Naive thymus-derived CD4-positive, alpha-beta T cell (primary cell): ENCODE measurements at regions not wholly inside any gene's neighbourhood (a gene's known extent, or its start where the extent isn't known, plus 50 kb on each side); places are given as distances from the start of the nearest gene placed in this dataset.

ENCODE experiments used
- ATAC-seq: fragments of 150-1000 bp; cut with Tn5 transposase; 2 replicates; pipeline ENCODE4 v1.10.0; 2021; ENCODE audit warnings: mild to moderate bottlenecking, moderate library complexity
- CTCF ChIA-PET: fragments of 350-600 bp; sonication (Branson Sonifier 250); formaldehyde crosslinking; loops from one replicate; lab custom pipeline; 2021; ENCODE audit warnings: antibody characterized with exemption; lab: Charles Lee
- POLR2A ChIA-PET: fragments of 350-600 bp; sonication (Branson Sonifier 250); formaldehyde crosslinking; loops from one replicate; lab custom pipeline; 2021; ENCODE audit warnings: antibody characterized with exemption, inconsistent platforms; lab: Charles Lee
- DNase-seq, 9 donors: peaks; one replicate each; pipeline versions ENCODE4 v3.0.0 to v3.0.0-alpha.2; 2020 to 2022; ENCODE audit warnings: mixed read lengths in 1 of 9
- H3K27ac ChIP-seq: one replicate; pipeline ENCODE4 v1.7.0; 2013; ENCODE audit warnings: mild to moderate bottlenecking, low read depth, low read length, moderate library complexity
- H3K27me3 ChIP-seq, 2 donors: one replicate each; pipeline ENCODE4 v1.7.0; 2013; ENCODE audit warnings: low read length in 2 of 2, mild to moderate bottlenecking in 2 of 2, moderate library complexity in 2 of 2; ENCODE audit not compliant: control insufficient read depth in 2 of 2, insufficient read depth in 2 of 2
- H3K36me3 ChIP-seq, 3 experiments: 1 replicate in 2 of 3; 2 replicates in 1 of 3; pipeline ENCODE4 v1.7.0; 2013; ENCODE audit warnings: low read length in 3 of 3, mild to moderate bottlenecking in 3 of 3, moderate library complexity in 1 of 3; ENCODE audit not compliant: insufficient read depth in 3 of 3, control insufficient read depth in 2 of 3
- H3K4me1 ChIP-seq, 2 donors: one replicate each; pipeline ENCODE4 v1.7.0; 2013; ENCODE audit warnings: low read length in 2 of 2, mild to moderate bottlenecking in 2 of 2, moderate library complexity in 1 of 2; ENCODE audit not compliant: control insufficient read depth in 2 of 2, insufficient read depth in 2 of 2
- H3K4me3 ChIP-seq: 2 replicates; pipeline ENCODE4 v1.7.0; 2013; ENCODE audit warnings: mild to moderate bottlenecking, low read length
- H3K9me3 ChIP-seq, 3 experiments: 1 replicate in 2 of 3; 2 replicates in 1 of 3; pipeline ENCODE4 v1.7.0; 2013; ENCODE audit warnings: low read length in 3 of 3; ENCODE audit not compliant: control insufficient read depth in 2 of 3
- H3K27ac Mint-ChIP-seq, 9 donors: one replicate each; pipeline ENCODE4 v1.8.0; 2020 to 2022; ENCODE audit warnings: mixed read lengths in 9 of 9, mild to moderate bottlenecking in 8 of 9, moderate library complexity in 5 of 9, inconsistent platforms in 2 of 9
- H3K27me3 Mint-ChIP-seq, 5 donors: one replicate each; pipeline ENCODE4 v1.8.0; 2021 to 2022; ENCODE audit warnings: mixed read lengths in 5 of 5, mild to moderate bottlenecking in 1 of 5
- H3K36me3 Mint-ChIP-seq, 5 donors: one replicate each; pipeline ENCODE4 v1.8.0; 2020 to 2022; ENCODE audit warnings: mixed read lengths in 5 of 5, mild to moderate bottlenecking in 3 of 5, inconsistent platforms in 1 of 5
- H3K4me1 Mint-ChIP-seq, 7 donors: one replicate each; pipeline ENCODE4 v1.8.0; 2020 to 2022; ENCODE audit warnings: mixed read lengths in 7 of 7, mild to moderate bottlenecking in 3 of 7, inconsistent platforms in 1 of 7
- H3K4me3 Mint-ChIP-seq, 10 donors: one replicate each; pipeline ENCODE4 v1.8.0; 2020 to 2022; ENCODE audit warnings: mild to moderate bottlenecking in 10 of 10, mixed read lengths in 10 of 10, moderate library complexity in 6 of 10, inconsistent platforms in 2 of 10
- H3K9me3 Mint-ChIP-seq, 11 donors: one replicate each; pipeline ENCODE4 v1.8.0; 2020 to 2022; ENCODE audit warnings: mixed read lengths in 11 of 11, mild to moderate bottlenecking in 4 of 11, inconsistent platforms in 1 of 11, moderate library complexity in 1 of 11
- intact Hi-C, 2 donors: fragments of 100-400 bp; cut with micrococcal nuclease; formaldehyde crosslinking; loops; one replicate each; pipeline ENCODE4 v1.15.1; 2023

- no peak for ATAC-seq
- Mint-ChIP-seq H3K27me3 (peaks cover 0 to 27% (median 9%) of the 10 kb centered on the region in 5 donors), H3K27ac (no peak overlapping the region), H3K36me3 (no peaks in the 10 kb centered on the region), H3K4me1 (no peaks in the 10 kb centered on the region), H3K9me3 (peaks cover 5 to 43% (median 22%) of the 10 kb centered on the region in 11 donors), H3K4me3 (no peak overlapping the region)
- no peaks in the 10 kb centered on the region for H3K27me3 ChIP-seq
- intact Hi-C loops: no loop called here
- no peak overlapping the region for H3K4me3 ChIP-seq
- no peaks in the 10 kb centered on the region for H3K4me1 ChIP-seq
- no peak for DNase-seq
- H3K27ac ChIP-seq: no peak overlapping the region
- no peaks in the 10 kb centered on the region for H3K36me3 ChIP-seq
- POLR2A ChIA-PET: no interaction called here
- peaks cover 0 to 4% (median 0%) of the 10 kb centered on the region in 3 experiments for H3K9me3 ChIP-seq
- CTCF ChIA-PET: no interaction called here
Measured at GRCh38 chr1:4207842-4208692, 308.0 kb upstream of the C1orf174 start.

DNA sequence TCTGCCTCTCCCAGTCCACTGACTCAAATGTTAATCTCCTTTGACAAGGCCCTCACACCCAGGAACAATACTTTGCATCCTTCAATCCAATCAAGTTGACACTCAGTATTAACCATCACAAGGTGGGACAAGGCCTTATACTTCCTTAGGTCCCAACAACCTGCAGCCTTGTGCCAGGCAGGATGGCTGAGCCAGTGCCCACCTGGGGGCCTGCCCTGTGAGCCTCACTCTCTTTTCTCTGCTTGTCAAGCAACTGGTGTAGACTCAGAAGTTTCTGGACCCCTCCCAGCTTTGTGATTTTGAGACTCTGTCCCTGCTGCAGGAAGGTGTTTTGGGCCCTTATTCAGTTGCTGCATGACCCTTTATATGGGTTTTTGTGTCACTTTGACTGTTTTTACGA lies 310.0 kb upstream of the C1orf174 start:
- ChIA-PET CTCF (no interaction called here), POLR2A (no interaction called here)
- H3K27me3 Mint-ChIP-seq: peaks cover 0 to 18% (median 9%) of the 10 kb centered on the region in 5 donors
- peaks cover 3 to 30% (median 9%) of the 10 kb centered on the region in 11 donors for H3K9me3 Mint-ChIP-seq
- no peak for ATAC-seq
- H3K27me3 ChIP-seq: no peaks in the 10 kb centered on the region
- no peak overlapping the region for H3K27ac Mint-ChIP-seq
- no peak for DNase-seq
- H3K4me1 Mint-ChIP-seq: no peaks in the 10 kb centered on the region
- intact Hi-C loops: no loop called here
- no peaks in the 10 kb centered on the region for H3K36me3 Mint-ChIP-seq
- H3K4me1 ChIP-seq: no peaks in the 10 kb centered on the region
- peaks cover 0 to 4% (median 0%) of the 10 kb centered on the region in 3 experiments for H3K9me3 ChIP-seq
- H3K4me3 ChIP-seq: no peak overlapping the region
- no peaks in the 10 kb centered on the region for H3K36me3 ChIP-seq
- no peak overlapping the region for H3K27ac ChIP-seq
- H3K4me3 Mint-ChIP-seq: no peak overlapping the region

DNA sequence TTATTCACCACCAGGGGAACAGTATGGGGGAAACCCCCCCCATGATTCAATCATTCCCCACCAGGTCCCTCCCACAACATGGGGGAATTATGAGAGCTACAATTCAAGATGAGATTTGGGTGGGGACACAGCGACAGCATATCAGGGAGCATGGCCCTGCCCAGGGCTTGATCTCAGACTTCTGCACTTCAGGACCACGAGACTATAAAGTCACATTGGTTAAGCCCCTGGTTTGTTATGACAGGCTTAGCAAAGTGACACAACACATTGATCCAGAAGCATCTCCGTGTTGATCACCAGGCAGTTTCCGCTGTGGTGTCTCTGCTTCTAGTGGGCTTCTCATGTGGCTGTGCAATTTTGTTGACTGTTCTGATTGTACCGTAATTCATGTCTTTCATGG lies 312.7 kb upstream of the C1orf174 start:
- Mint-ChIP-seq H3K27me3 (peaks cover 0 to 31% (median 21%) of the 10 kb centered on the region in 5 donors), H3K9me3 (peaks cover 0 to 8% (median 0%) of the 10 kb centered on the region in 11 donors), H3K4me3 (no peak overlapping the region), H3K27ac (no peak overlapping the region), H3K36me3 (no peaks in the 10 kb centered on the region), H3K4me1 (no peaks in the 10 kb centered on the region)
- ChIA-PET CTCF (no interaction called here), POLR2A (no interaction called here)
- Histone ChIP-seq H3K36me3 (no peaks in the 10 kb centered on the region), H3K4me1 (no peaks in the 10 kb centered on the region), H3K9me3 (no peaks in the 10 kb centered on the region), H3K4me3 (no peak overlapping the region), H3K27ac (no peak overlapping the region), H3K27me3 (no peaks in the 10 kb centered on the region)
- no peak for ATAC-seq
- intact Hi-C loops: no loop called here
- DNase-seq: no peak

- no peak for ATAC-seq
- H3K4me1 ChIP-seq: no peaks in the 10 kb centered on the region
- H3K27me3 Mint-ChIP-seq: peaks cover 0 to 36% (median 21%) of the 10 kb centered on the region in 5 donors
- no peaks in the 10 kb centered on the region for H3K36me3 ChIP-seq
- H3K4me1 Mint-ChIP-seq: no peaks in the 10 kb centered on the region
- peaks cover 0 to 8% (median 0%) of the 10 kb centered on the region in 11 donors for H3K9me3 Mint-ChIP-seq
- no peak for DNase-seq
- H3K4me3 Mint-ChIP-seq: no peak overlapping the region
- no peak overlapping the region for H3K27ac Mint-ChIP-seq
- H3K27me3 ChIP-seq: no peaks in the 10 kb centered on the region
- no peaks in the 10 kb centered on the region for H3K9me3 ChIP-seq
- no peak overlapping the region for H3K27ac ChIP-seq
- ChIA-PET POLR2A (no interaction called here), CTCF (no interaction called here)
- no peak overlapping the region for H3K4me3 ChIP-seq
- H3K36me3 Mint-ChIP-seq: no peaks in the 10 kb centered on the region
- intact Hi-C loops: no loop called here
Measured at GRCh38 chr1:4213366-4213973, 313.4 kb upstream of the C1orf174 start.

DNA sequence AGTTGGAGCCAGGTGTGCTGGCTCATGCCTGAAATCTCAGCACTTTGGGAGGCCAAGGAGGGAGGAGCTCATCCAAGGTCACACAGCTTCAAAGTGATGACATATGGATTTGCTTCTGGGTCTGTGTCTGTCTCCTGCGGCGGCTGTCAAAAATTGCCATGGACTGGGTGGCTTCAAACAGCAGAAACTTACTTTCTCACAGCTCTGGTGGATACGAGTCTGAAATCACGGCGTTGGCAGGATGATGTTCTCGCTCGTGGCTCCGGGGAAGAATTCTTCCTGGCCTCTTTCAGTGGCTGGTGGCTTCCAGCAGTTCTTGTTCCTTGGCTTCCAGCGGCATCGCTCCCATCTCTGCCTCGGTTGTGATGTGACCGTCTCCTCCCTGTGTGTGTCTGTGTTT lies 314.8 kb upstream of the C1orf174 start:
- POLR2A ChIA-PET: no interaction called here
- Mint-ChIP-seq H3K4me3 (no peak overlapping the region), H3K27ac (no peak overlapping the region), H3K36me3 (no peaks in the 10 kb centered on the region), H3K9me3 (peaks cover 0 to 2% (median 0%) of the 10 kb centered on the region in 11 donors), H3K4me1 (no peaks in the 10 kb centered on the region), H3K27me3 (peaks cover 0 to 44% (median 19%) of the 10 kb centered on the region in 5 donors)
- no peak overlapping the region for H3K27ac ChIP-seq
- no peaks in the 10 kb centered on the region for H3K4me1 ChIP-seq
- H3K27me3 ChIP-seq: no peaks in the 10 kb centered on the region
- ATAC-seq (no peak), DNase-seq (no peak)
- intact Hi-C loops: no loop called here
- no peak overlapping the region for H3K4me3 ChIP-seq
- H3K36me3 ChIP-seq: no peaks in the 10 kb centered on the region
- no peaks in the 10 kb centered on the region for H3K9me3 ChIP-seq
- CTCF ChIA-PET: no interaction called here

DNA sequence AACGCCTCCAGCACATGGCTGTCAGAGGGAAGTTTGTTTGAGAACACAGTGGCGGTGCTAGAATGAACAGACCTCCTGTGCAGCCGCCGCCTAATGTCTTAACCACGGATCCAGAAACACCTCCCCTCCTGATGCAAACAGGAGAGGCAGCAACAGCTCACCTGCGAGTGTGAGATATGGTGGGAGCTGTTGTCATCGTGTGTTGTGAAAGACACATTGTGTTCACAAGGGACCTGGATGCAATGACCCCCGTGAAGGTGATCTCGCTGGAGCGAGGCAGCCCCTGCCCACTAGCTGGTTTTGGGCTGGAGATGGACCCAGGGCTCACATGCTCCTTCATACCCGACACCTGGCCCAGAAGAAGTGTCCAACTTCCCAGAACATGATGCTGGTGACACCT lies 315.3 kb upstream of the C1orf174 start:
- H3K4me3 Mint-ChIP-seq: no peak overlapping the region

More for the DNA sequence above, 315.3 kb upstream of the C1orf174 start:
- DNase-seq (no peak), ATAC-seq (no peak)
- Histone ChIP-seq H3K36me3 (no peaks in the 10 kb centered on the region), H3K9me3 (no peaks in the 10 kb centered on the region), H3K4me1 (no peaks in the 10 kb centered on the region), H3K4me3 (no peak overlapping the region), H3K27me3 (no peaks in the 10 kb centered on the region), H3K27ac (no peak overlapping the region)
- peaks cover 0 to 47% (median 20%) of the 10 kb centered on the region in 5 donors for H3K27me3 Mint-ChIP-seq
- ChIA-PET CTCF (no interaction called here), POLR2A (no interaction called here)
- no peaks in the 10 kb centered on the region for H3K4me1 Mint-ChIP-seq
- no peak overlapping the region for H3K27ac Mint-ChIP-seq
- H3K36me3 Mint-ChIP-seq: no peaks in the 10 kb centered on the region
- no peaks in the 10 kb centered on the region for H3K9me3 Mint-ChIP-seq
- intact Hi-C loops: no loop called here
